H1 (cell line): ENCODE measurements at regions not wholly inside any gene's neighbourhood (a gene's known extent, or its start where the extent isn't known, plus 50 kb on each side); places are given as distances from the start of the nearest gene placed in this dataset.

ENCODE experiments used
- CTCF ChIA-PET: fragments of 300-600 bp; sonication (Branson Sonifier 250); formaldehyde crosslinking; loops from one replicate; lab custom pipeline; 2021; ENCODE audit not compliant: partially characterized antibody; lab: Charles Lee
- POLR2A ChIA-PET: fragments of 300-600 bp; sonication (Branson Sonifier 250); formaldehyde crosslinking; loops from one replicate; lab custom pipeline; 2021; ENCODE audit warnings: inconsistent platforms; ENCODE audit not compliant: partially characterized antibody; lab: Charles Lee
- DNase-seq, 2 experiments: peaks; one replicate each; pipeline versions ENCODE4 v3.0.0 to v3.0.0-alpha.2; 2010 to 2022; ENCODE audit warnings: low spot score in 2 of 2, low read depth in 1 of 2, mixed read lengths in 1 of 2
- FAIRE-seq: peaks from 2 replicates; lab custom pipeline; 2011; peaks lifted over from hg19 to GRCh38; lab: Jason Lieb, UNC
- H2AFZ ChIP-seq: 2 replicates; pipeline ENCODE4 v1.8.1; 2012; ENCODE audit warnings: low read length, inconsistent platforms
- H2AK5ac ChIP-seq: 2 replicates; pipeline ENCODE4 v1.6.1; 2013; ENCODE audit warnings: low read depth, low read length
- H2BK120ac ChIP-seq: replicated peaks from 2 replicates; pipeline ENCODE3; 2013; ENCODE audit warnings: low read depth, low read length, inconsistent platforms
- H2BK12ac ChIP-seq: 2 replicates; pipeline ENCODE4 v1.6.1; 2013; ENCODE audit warnings: low read depth, low read length
- H2BK15ac ChIP-seq: 2 replicates; pipeline ENCODE4 v1.6.1; 2013; ENCODE audit warnings: low read length
- H2BK20ac ChIP-seq: 2 replicates; pipeline ENCODE4 v1.6.1; 2013; ENCODE audit warnings: low read length
- H2BK5ac ChIP-seq: 2 replicates; pipeline ENCODE4 v1.6.1; 2013; ENCODE audit warnings: low read depth, low read length
- H3K14ac ChIP-seq: 2 replicates; pipeline ENCODE4 v1.6.1; 2013; ENCODE audit warnings: inconsistent platforms; ENCODE audit not compliant: insufficient read length
- H3K18ac ChIP-seq: 2 replicates; pipeline ENCODE4 v1.6.1; 2013; ENCODE audit warnings: low read length; ENCODE audit errors: extremely low read depth
- H3K23ac ChIP-seq: 2 replicates; pipeline ENCODE4 v1.6.1; 2013; ENCODE audit warnings: inconsistent platforms; ENCODE audit not compliant: insufficient read length
- H3K23me2 ChIP-seq: 2 replicates; pipeline ENCODE4 v1.6.1; 2013; ENCODE audit warnings: low read depth, low read length
- H3K27ac ChIP-seq: 2 replicates; pipeline ENCODE4 v1.6.1; 2011; ENCODE audit warnings: low read depth, low read length, inconsistent platforms
- H3K27me3 ChIP-seq, 4 experiments: replicated peaks in 1 of 4; 1 replicate in 1 of 4; 2 replicates in 3 of 4; pipeline versions ENCODE4 v1.6.1 to v1.8.1; 2011 to 2013; ENCODE audit warnings: low read length in 3 of 4, mild to moderate bottlenecking in 3 of 4, inconsistent platforms in 2 of 4, mixed read lengths in 2 of 4, moderate library complexity in 1 of 4; ENCODE audit not compliant: control insufficient read depth in 3 of 4, insufficient read depth in 3 of 4; ENCODE audit errors: extremely low read depth in 1 of 4
- H3K36me3 ChIP-seq, 4 experiments: 2 replicates each; pipeline versions ENCODE4 v1.6.1 to v1.8.1; 2011 to 2013; ENCODE audit warnings: mild to moderate bottlenecking in 4 of 4, low read length in 3 of 4, moderate library complexity in 2 of 4, control low read depth in 1 of 4, inconsistent platforms in 1 of 4; ENCODE audit not compliant: insufficient read depth in 4 of 4, control insufficient read depth in 2 of 4
- H3K4ac ChIP-seq: replicated peaks from 2 replicates; pipeline ENCODE3; 2013; ENCODE audit warnings: low read length, low read depth, mixed read lengths, inconsistent platforms; ENCODE audit not compliant: insufficient read length
- H3K4me1 ChIP-seq, 4 experiments: replicated peaks in 1 of 4; 1 replicate in 1 of 4; 2 replicates in 3 of 4; pipeline versions ENCODE4 v1.6.1 to v1.8.1; 2011 to 2013; ENCODE audit warnings: low read length in 3 of 4, inconsistent platforms in 2 of 4, mixed read lengths in 1 of 4; ENCODE audit not compliant: insufficient read depth in 4 of 4, control insufficient read depth in 3 of 4
- H3K4me2 ChIP-seq, 2 experiments: 2 replicates each; pipeline versions ENCODE4 v1.6.1 to v1.8.1; 2011 to 2013; ENCODE audit warnings: low read depth in 2 of 2, low read length in 2 of 2, control low read depth in 1 of 2, inconsistent platforms in 1 of 2, mild to moderate bottlenecking in 1 of 2; ENCODE audit not compliant: insufficient read depth in 1 of 2
- H3K4me3 ChIP-seq, 4 experiments: fragments of 200-600, 300-600 bp in 1 of 4; sonication (generic), shearing (Covaris generic), sonication (Bioruptor Twin) in 1 of 4; 2 replicates each; pipeline versions ENCODE4 v1.5.1 to v1.8.1; 2011 to 2016; ENCODE audit warnings: low read length in 4 of 4, low read depth in 3 of 4, control low read depth in 2 of 4, inconsistent platforms in 2 of 4, mild to moderate bottlenecking in 2 of 4, mixed read lengths in 1 of 4, moderate library complexity in 1 of 4; ENCODE audit not compliant: insufficient read depth in 2 of 4; ENCODE audit errors: extremely low read depth in 1 of 4
- H3K56ac ChIP-seq: replicated peaks from 2 replicates; pipeline ENCODE3; 2013; ENCODE audit warnings: low read depth, mild to moderate bottlenecking, mixed read lengths, low read length, inconsistent platforms; ENCODE audit not compliant: insufficient read length
- H3K79me1 ChIP-seq: 2 replicates; pipeline ENCODE4 v1.6.1; 2013; ENCODE audit warnings: low read depth, low read length, control low read depth
- H3K79me2 ChIP-seq, 2 experiments: 2 replicates each; pipeline versions ENCODE4 v1.6.1 to v1.8.1; 2012 to 2013; ENCODE audit warnings: low read length in 2 of 2, mild to moderate bottlenecking in 2 of 2, inconsistent platforms in 1 of 2; ENCODE audit not compliant: insufficient read depth in 2 of 2, control insufficient read depth in 1 of 2
- H3K9ac ChIP-seq, 4 experiments: replicated peaks in 1 of 4; 1 replicate in 1 of 4; 2 replicates in 3 of 4; pipeline versions ENCODE4 v1.6.1 to v1.8.1; 2011 to 2013; ENCODE audit warnings: low read depth in 3 of 4, low read length in 3 of 4, control low read depth in 2 of 4, mild to moderate bottlenecking in 2 of 4, moderate library complexity in 2 of 4, inconsistent platforms in 1 of 4; ENCODE audit errors: extremely low read depth in 1 of 4
- H3K9me3 ChIP-seq, 2 experiments: 2 replicates each; pipeline versions ENCODE4 v1.6.1 to v1.8.1; 2012 to 2013; ENCODE audit warnings: mild to moderate bottlenecking in 2 of 2, moderate library complexity in 2 of 2, control low read depth in 1 of 2, inconsistent platforms in 1 of 2, low read depth in 1 of 2, low read length in 1 of 2, mixed read lengths in 1 of 2; ENCODE audit not compliant: insufficient read depth in 2 of 2
- H4K20me1 ChIP-seq, 2 experiments: replicated peaks in 1 of 2; 2 replicates each; pipeline versions ENCODE3 to v1.8.1; 2011 to 2013; ENCODE audit warnings: inconsistent platforms in 2 of 2, low read length in 2 of 2, mild to moderate bottlenecking in 1 of 2; ENCODE audit not compliant: insufficient read depth in 2 of 2, control insufficient read depth in 1 of 2
- H4K5ac ChIP-seq: 2 replicates; pipeline ENCODE4 v1.6.1; 2013; ENCODE audit warnings: low read length, low read depth, mixed read lengths, inconsistent platforms; ENCODE audit not compliant: insufficient read length
- H4K8ac ChIP-seq: 2 replicates; pipeline ENCODE4 v1.8.0; 2013; ENCODE audit warnings: mild to moderate bottlenecking, moderate library complexity, low read length, inconsistent platforms; ENCODE audit not compliant: insufficient read depth; ENCODE audit errors: extremely low read depth
- H4K91ac ChIP-seq: replicated peaks from 2 replicates; pipeline ENCODE3; 2013; ENCODE audit warnings: low read length, mixed read lengths, inconsistent platforms; ENCODE audit not compliant: insufficient read length
- JUN ChIP-seq: IDR thresholded peaks from 2 replicates; pipeline ENCODE4 v1.6.1; 2011; ENCODE audit warnings: low read depth, mild to moderate bottlenecking, improper control_type of control experiment, low read length
- RXRA ChIP-seq: IDR thresholded peaks from 2 replicates; pipeline ENCODE4 v1.6.1; 2011; ENCODE audit warnings: low read depth, mild to moderate bottlenecking, low read length, moderate library complexity; ENCODE audit not compliant: insufficient read depth
- SP4 ChIP-seq: IDR thresholded peaks from 2 replicates; pipeline ENCODE4 v1.6.1; 2012; ENCODE audit warnings: low read length, inconsistent platforms
- WGBS, 2 experiments: shearing (Covaris generic) in 1 of 2; methylation state at CpG; one replicate each; pipeline versions ENCODE4 v1.1.6 to v1.1.7; 2013 to 2015; ENCODE audit warnings: low lambda C conversion rate in 2 of 2, mixed read lengths in 2 of 2, inconsistent platforms in 1 of 2, low coverage in 1 of 2, missing lambda C conversion rate in 1 of 2; ENCODE audit not compliant: insufficient replicate concordance in 2 of 2, insufficient coverage in 1 of 2, insufficient read length in 1 of 2; ENCODE audit errors: extremely low coverage in 1 of 2, missing lambda C conversion rate in 1 of 2; 5-methylcytosine and 5-hydroxymethylcytosine counted together
- TF ChIP-seq, protein P1 (sequence below): IDR thresholded peaks from 2 replicates; pipeline ENCODE4 v1.6.1; 2012; ENCODE audit warnings: inconsistent platforms
- TF ChIP-seq, protein P2 (sequence below): IDR thresholded peaks from 2 replicates; pipeline ENCODE4 v1.6.1; 2011; ENCODE audit warnings: low read length, improper control_type of control experiment

DNA sequence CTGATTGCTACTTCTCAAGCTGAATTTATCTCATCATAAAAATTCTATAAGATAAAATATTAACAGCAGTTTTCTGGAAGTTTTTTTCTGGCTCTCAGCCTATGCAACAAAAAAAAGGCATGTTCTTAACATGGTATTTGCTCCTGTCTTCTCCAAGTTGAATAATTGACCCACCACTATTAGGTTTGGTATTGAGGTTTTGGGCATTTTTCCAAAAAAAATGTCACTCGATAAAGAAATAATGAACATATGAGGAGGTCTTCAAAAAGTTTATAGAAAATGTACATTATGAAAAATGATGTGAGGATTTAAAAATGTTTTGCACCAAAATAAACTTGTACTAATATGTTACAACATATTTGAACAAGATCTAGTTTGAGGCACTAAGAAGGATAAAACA, 808.6 kb upstream of the RAG2 start:
- Histone ChIP-seq H2BK15ac (no peak overlapping the region), H3K9me3 (no peaks in the 10 kb centered on the region), H3K4me2 (no peak overlapping the region), H3K23me2 (no peaks in the 10 kb centered on the region), H2AK5ac (no peak overlapping the region), H2AFZ (no peak overlapping the region), H2BK120ac (no peak overlapping the region), H3K4me1 (no peaks in the 10 kb centered on the region), H3K36me3 (no peaks in the 10 kb centered on the region), H3K9ac (no peak overlapping the region), H2BK12ac (no peak overlapping the region), H3K4me3 (no peak overlapping the region), H4K91ac (no peak overlapping the region), H3K23ac (no peak overlapping the region), H4K20me1 (no peaks in the 10 kb centered on the region), H3K27me3 (no peaks in the 10 kb centered on the region), H4K8ac (no peak overlapping the region), H3K56ac (no peak overlapping the region), H3K18ac (no peak overlapping the region), H2BK20ac (no peak overlapping the region), H3K14ac (no peak overlapping the region), H4K5ac (no peak overlapping the region), H3K79me1 (no peaks in the 10 kb centered on the region), H3K79me2 (no peaks in the 10 kb centered on the region), H3K27ac (no peak overlapping the region), H3K4ac (no peak overlapping the region), H2BK5ac (no peak overlapping the region)
- CTCF ChIA-PET, result no interaction called here
- FAIRE-seq, result no peak
- WGBS, 2 experiments, result 96% methylated on average over 1 of the region's 1 CpG; no CpG with 5 or more reads in 1 of the 2 experiments
- POLR2A ChIA-PET, result no interaction called here
- DNase-seq, result no peak
- TF ChIP-seq RXRA, result no peak
- TF ChIP-seq SP4, result no peak
- TF ChIP-seq, protein P1, sequence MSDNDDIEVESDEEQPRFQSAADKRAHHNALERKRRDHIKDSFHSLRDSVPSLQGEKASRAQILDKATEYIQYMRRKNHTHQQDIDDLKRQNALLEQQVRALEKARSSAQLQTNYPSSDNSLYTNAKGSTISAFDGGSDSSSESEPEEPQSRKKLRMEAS, result no peak
- TF ChIP-seq, protein P2, sequence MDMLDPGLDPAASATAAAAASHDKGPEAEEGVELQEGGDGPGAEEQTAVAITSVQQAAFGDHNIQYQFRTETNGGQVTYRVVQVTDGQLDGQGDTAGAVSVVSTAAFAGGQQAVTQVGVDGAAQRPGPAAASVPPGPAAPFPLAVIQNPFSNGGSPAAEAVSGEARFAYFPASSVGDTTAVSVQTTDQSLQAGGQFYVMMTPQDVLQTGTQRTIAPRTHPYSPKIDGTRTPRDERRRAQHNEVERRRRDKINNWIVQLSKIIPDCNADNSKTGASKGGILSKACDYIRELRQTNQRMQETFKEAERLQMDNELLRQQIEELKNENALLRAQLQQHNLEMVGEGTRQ, result no peak
- no peak for TF ChIP-seq JUN
